Calu3 (cell line): ENCODE measurements at regions not wholly inside any gene's neighbourhood (a gene's known extent, or its start where the extent isn't known, plus 50 kb on each side); places are given as distances from the start of the nearest gene placed in this dataset.

Source experiments
- BruUV-seq: library from RNA; stranded (reverse); fragments of 400-500 nt; replicated peaks from 2 replicates; lab custom pipeline; 2021; lab: Mats Ljungman, UMichigan
- CTCF ChIA-PET: fragments of 300-600 bp; sonication (Branson Sonifier 250); formaldehyde crosslinking; loops from one replicate; lab custom pipeline; 2022; ENCODE audit warnings: antibody characterized with exemption; lab: Charles Lee
- DNase-seq: peaks from one replicate; pipeline ENCODE4 v3.0.0; 2022
- H3K27ac Mint-ChIP-seq: one replicate; pipeline ENCODE4 v1.8.0; 2022; ENCODE audit warnings: mixed read lengths; ENCODE audit not compliant: unreplicated experiment
- H3K27me3 Mint-ChIP-seq: one replicate; pipeline ENCODE4 v1.8.0; 2022; ENCODE audit warnings: mixed read lengths; ENCODE audit not compliant: unreplicated experiment
- H3K36me3 Mint-ChIP-seq: one replicate; pipeline ENCODE4 v1.8.0; 2022; ENCODE audit warnings: mild to moderate bottlenecking, moderate library complexity, mixed read lengths; ENCODE audit not compliant: insufficient read depth, unreplicated experiment
- H3K4me1 Mint-ChIP-seq: one replicate; pipeline ENCODE4 v1.8.0; 2022; ENCODE audit warnings: mild to moderate bottlenecking, low read depth, mixed read lengths; ENCODE audit not compliant: unreplicated experiment
- H3K4me3 Mint-ChIP-seq: one replicate; pipeline ENCODE4 v1.8.0; 2022; ENCODE audit warnings: mild to moderate bottlenecking, low read depth, moderate library complexity, mixed read lengths; ENCODE audit not compliant: unreplicated experiment
- H3K9me3 Mint-ChIP-seq: one replicate; pipeline ENCODE4 v1.8.0; 2022; ENCODE audit warnings: low read depth, mixed read lengths; ENCODE audit not compliant: unreplicated experiment
- CTCF ChIP-seq: fragments of 200-600 bp; IDR thresholded peaks from one replicate; pipeline ENCODE4 v1.8.0; 2022; ENCODE audit warnings: antibody characterized with exemption; ENCODE audit not compliant: unreplicated experiment
- intact Hi-C: fragments of 100-400 bp; cut with micrococcal nuclease; formaldehyde crosslinking; loops from one replicate; pipeline ENCODE4 v1.10.0; 2022; ENCODE audit not compliant: unreplicated experiment

GRCh38 chr3:135471911-135472310, 493.6 kb upstream of the PPP2R3A start:
- Mint-ChIP-seq H3K27me3 (peaks cover 50% of the 10 kb centered on the region), H3K27ac (no peak overlapping the region), H3K36me3 (no peaks in the 10 kb centered on the region), H3K4me1 (no peaks in the 10 kb centered on the region), H3K9me3 (peaks cover 2% of the 10 kb centered on the region), H3K4me3 (no peak overlapping the region)
- CTCF ChIA-PET = interaction anchor here (0.7 kb wide), 1 partner anchor 200 kb away, joined by 4 read pairs; no protein-coding TSS in a partner anchor
- TF ChIP-seq CTCF = no peak
- no peak for DNase-seq
- no TSS peak for BruUV-seq
- intact Hi-C loops = no loop called here

GRCh38 chr3:135473449-135473848, 492.1 kb upstream of the PPP2R3A start:
- no peak for TF ChIP-seq CTCF
- no TSS peak for BruUV-seq
- no peaks in the 10 kb centered on the region for H3K36me3 Mint-ChIP-seq
- CTCF ChIA-PET = no interaction called here
- no peak for DNase-seq
- H3K4me1 Mint-ChIP-seq = no peaks in the 10 kb centered on the region
- peaks cover 4% of the 10 kb centered on the region for H3K9me3 Mint-ChIP-seq
- no peak overlapping the region for H3K4me3 Mint-ChIP-seq
- intact Hi-C loops = no loop called here
- H3K27ac Mint-ChIP-seq = no peak overlapping the region
- H3K27me3 Mint-ChIP-seq = peaks cover 37% of the 10 kb centered on the region

GRCh38 chr3:135487261-135487660, 478.3 kb upstream of the PPP2R3A start:
- Mint-ChIP-seq H3K36me3 (no peaks in the 10 kb centered on the region), H3K4me1 (no peaks in the 10 kb centered on the region), H3K27ac (no peak overlapping the region), H3K27me3 (peaks cover 22% of the 10 kb centered on the region), H3K4me3 (no peak overlapping the region), H3K9me3 (peaks cover under 1% of the 10 kb centered on the region)
- TF ChIP-seq CTCF = no peak
- no TSS peak for BruUV-seq
- intact Hi-C loops = no loop called here
- CTCF ChIA-PET = interaction anchor here (0.7 kb wide), 3 partner anchors 42 to 400 kb away, joined by 3 to 4 read pairs (median 3); no protein-coding TSS in a partner anchor
- no peak for DNase-seq

GRCh38 chr3:135490219-135490915, 475.2 kb upstream of the PPP2R3A start:
- no peaks in the 10 kb centered on the region for H3K36me3 Mint-ChIP-seq

More at GRCh38 chr3:135490219-135490915, 475.2 kb upstream of the PPP2R3A start:
- CTCF ChIA-PET = no interaction called here
- peaks cover 49% of the 10 kb centered on the region for H3K27me3 Mint-ChIP-seq
- H3K27ac Mint-ChIP-seq = no peak overlapping the region
- no peak for TF ChIP-seq CTCF
- no peak for DNase-seq
- no peak overlapping the region for H3K4me3 Mint-ChIP-seq
- H3K4me1 Mint-ChIP-seq = no peaks in the 10 kb centered on the region
- intact Hi-C loops = no loop called here
- BruUV-seq = no TSS peak
- no peaks in the 10 kb centered on the region for H3K9me3 Mint-ChIP-seq
